H9 (cell line): ENCODE measurements at regions not wholly inside any gene's neighbourhood (a gene's known extent, or its start where the extent isn't known, plus 50 kb on each side); places are given as distances from the start of the nearest gene placed in this dataset.

Experiments
- DNase-seq: peaks from one replicate; pipeline ENCODE4 v3.0.0-alpha.2; 2017
- H2AFZ ChIP-seq: one replicate; pipeline ENCODE4 v1.6.1; 2013; ENCODE audit warnings: mild to moderate bottlenecking, low read length, control low read depth, moderate library complexity
- H2AK5ac ChIP-seq: 2 replicates; pipeline ENCODE4 v1.6.1; 2013; ENCODE audit warnings: low read length, control low read depth, mixed read lengths; ENCODE audit not compliant: insufficient read length
- H2BK120ac ChIP-seq: one replicate; pipeline ENCODE4 v1.6.1; 2013; ENCODE audit warnings: low read depth, mild to moderate bottlenecking, low read length, control low read depth, inconsistent platforms; ENCODE audit not compliant: poor library complexity, severe bottlenecking
- H2BK12ac ChIP-seq: 2 replicates; pipeline ENCODE4 v1.6.1; 2013; ENCODE audit warnings: low read length, control low read depth, mixed read lengths, low read depth; ENCODE audit not compliant: insufficient read length
- H2BK15ac ChIP-seq: 2 replicates; pipeline ENCODE4 v1.6.1; 2013; ENCODE audit warnings: low read depth, low read length, control low read depth
- H2BK20ac ChIP-seq: one replicate; pipeline ENCODE4 v1.6.1; 2013; ENCODE audit warnings: low read depth, mild to moderate bottlenecking, low read length, control low read depth, inconsistent platforms; ENCODE audit not compliant: poor library complexity, severe bottlenecking
- H2BK5ac ChIP-seq: 2 replicates; pipeline ENCODE4 v1.6.1; 2013; ENCODE audit warnings: low read length, control low read depth, mixed read lengths; ENCODE audit not compliant: insufficient read length
- H3K14ac ChIP-seq: 2 replicates; pipeline ENCODE4 v1.6.1; 2013; ENCODE audit warnings: low read length, control low read depth; ENCODE audit not compliant: insufficient read depth
- H3K18ac ChIP-seq: 2 replicates; pipeline ENCODE4 v1.6.1; 2013; ENCODE audit warnings: low read depth, mild to moderate bottlenecking, mixed read lengths, low read length, control low read depth; ENCODE audit not compliant: insufficient read length
- H3K23ac ChIP-seq: 2 replicates; pipeline ENCODE4 v1.6.1; 2013; ENCODE audit warnings: low read length, control low read depth, mixed read lengths, low read depth; ENCODE audit not compliant: insufficient read length
- H3K23me2 ChIP-seq: 2 replicates; pipeline ENCODE4 v1.6.1; 2013; ENCODE audit warnings: low read depth, mild to moderate bottlenecking, mixed read lengths, low read length, control low read depth; ENCODE audit not compliant: insufficient read length, poor library complexity, severe bottlenecking
- H3K27ac ChIP-seq: 2 replicates; pipeline ENCODE4 v1.5.1; 2013; ENCODE audit warnings: low read length, control low read depth, mixed read lengths, low read depth; ENCODE audit not compliant: insufficient read length
- H3K27me3 ChIP-seq: 2 replicates; pipeline ENCODE4 v1.6.1; 2013; ENCODE audit warnings: low read length, control low read depth, inconsistent platforms; ENCODE audit not compliant: insufficient read depth
- H3K4ac ChIP-seq: 2 replicates; pipeline ENCODE4 v1.6.1; 2013; ENCODE audit warnings: low read depth, mild to moderate bottlenecking, control low read depth, inconsistent platforms, low read length, moderate library complexity
- H3K4me1 ChIP-seq: 2 replicates; pipeline ENCODE4 v1.6.1; 2013; ENCODE audit warnings: low read length, control low read depth, inconsistent platforms; ENCODE audit not compliant: insufficient read depth
- H3K4me2 ChIP-seq: 2 replicates; pipeline ENCODE4 v1.6.1; 2013; ENCODE audit warnings: low read length, control low read depth, mixed read lengths; ENCODE audit not compliant: insufficient read length, insufficient read depth
- H3K56ac ChIP-seq: 2 replicates; pipeline ENCODE4 v1.6.1; 2013; ENCODE audit warnings: low read depth, mild to moderate bottlenecking, mixed read lengths, low read length, control low read depth; ENCODE audit not compliant: insufficient read length
- H3K79me1 ChIP-seq: 2 replicates; pipeline ENCODE4 v1.6.1; 2013; ENCODE audit warnings: low read depth, mild to moderate bottlenecking, moderate library complexity, low read length, control low read depth, inconsistent platforms; ENCODE audit not compliant: insufficient read depth, poor library complexity, severe bottlenecking
- H3K79me2 ChIP-seq: 2 replicates; pipeline ENCODE4 v1.6.1; 2013; ENCODE audit warnings: low read length, control low read depth, inconsistent platforms; ENCODE audit not compliant: insufficient read depth
- H3K9ac ChIP-seq: 2 replicates; pipeline ENCODE4 v1.6.1; 2013; ENCODE audit warnings: low read length, control low read depth, mixed read lengths; ENCODE audit not compliant: insufficient read length; ENCODE audit errors: extremely low read depth
- H3K9me3 ChIP-seq: one replicate; pipeline ENCODE4 v1.6.1; 2013; ENCODE audit warnings: low read depth, low read length, inconsistent platforms; ENCODE audit not compliant: control insufficient read depth
- H3T11ph ChIP-seq: one replicate; pipeline ENCODE4 v1.6.1; 2013; ENCODE audit warnings: mild to moderate bottlenecking, low read length, control low read depth, inconsistent platforms
- H4K20me1 ChIP-seq: one replicate; pipeline ENCODE4 v1.6.1; 2013; ENCODE audit not compliant: control insufficient read depth, insufficient read length, insufficient read depth
- H4K5ac ChIP-seq: 2 replicates; pipeline ENCODE4 v1.6.1; 2013; ENCODE audit warnings: low read depth, mild to moderate bottlenecking, mixed read lengths, low read length, control low read depth; ENCODE audit not compliant: insufficient read length
- H4K8ac ChIP-seq: replicated peaks from 2 replicates; pipeline ENCODE4 v1.6.1; 2013; ENCODE audit warnings: low read length, control low read depth, mixed read lengths, low read depth; ENCODE audit not compliant: insufficient read length
- H4K91ac ChIP-seq: 2 replicates; pipeline ENCODE4 v1.6.1; 2013; ENCODE audit warnings: low read depth, mild to moderate bottlenecking, moderate library complexity, mixed read lengths, low read length, control low read depth; ENCODE audit not compliant: insufficient read length
- H3K27ac Mint-ChIP-seq, 3 experiments: 2 replicates in 2 of 3; 3 replicates in 1 of 3; pipeline ENCODE4 v1.8.0; 2020 to 2021; ENCODE audit warnings: mixed read lengths in 3 of 3, mild to moderate bottlenecking in 1 of 3, moderate library complexity in 1 of 3
- H3K27me3 Mint-ChIP-seq: 2 replicates; pipeline ENCODE4 v1.8.0; 2021; ENCODE audit warnings: low read depth, mild to moderate bottlenecking, moderate library complexity, mixed read lengths
- H3K36me3 Mint-ChIP-seq, 3 experiments: 2 replicates in 2 of 3; 3 replicates in 1 of 3; pipeline ENCODE4 v1.8.0; 2020 to 2021; ENCODE audit warnings: low read depth in 3 of 3, mixed read lengths in 3 of 3; ENCODE audit not compliant: insufficient read depth in 1 of 3
- H3K4me1 Mint-ChIP-seq, 2 experiments: 2 replicates each; pipeline ENCODE4 v1.8.0; 2020; ENCODE audit warnings: mixed read lengths in 2 of 2
- H3K4me3 Mint-ChIP-seq, 2 experiments: 2 replicates in 1 of 2; 3 replicates in 1 of 2; pipeline ENCODE4 v1.8.0; 2020 to 2021; ENCODE audit warnings: mild to moderate bottlenecking in 2 of 2, mixed read lengths in 2 of 2, moderate library complexity in 1 of 2
- H3K9me3 Mint-ChIP-seq, 2 experiments: 2 replicates in 1 of 2; 3 replicates in 1 of 2; pipeline ENCODE4 v1.8.0; 2020; ENCODE audit warnings: mild to moderate bottlenecking in 2 of 2, mixed read lengths in 2 of 2, moderate library complexity in 1 of 2
- WGBS: extraction: QIAGEN DNeasy Blood & Tissue Kit; methylation state at CpG from one replicate; pipeline ENCODE4 v1.1.7; 2013; ENCODE audit warnings: missing lambda C conversion rate, low lambda C conversion rate, mixed read lengths; ENCODE audit not compliant: insufficient read length; ENCODE audit errors: extremely low coverage; 5-methylcytosine and 5-hydroxymethylcytosine counted together
- TF ChIP-seq, protein P1 (sequence below): fragments of 200-600 bp; sonication (generic); conservative IDR thresholded peaks from 3 replicates; pipeline ENCODE4 v1.8.0; 2021; ENCODE audit warnings: antibody characterized with exemption, mild to moderate bottlenecking

DNA sequence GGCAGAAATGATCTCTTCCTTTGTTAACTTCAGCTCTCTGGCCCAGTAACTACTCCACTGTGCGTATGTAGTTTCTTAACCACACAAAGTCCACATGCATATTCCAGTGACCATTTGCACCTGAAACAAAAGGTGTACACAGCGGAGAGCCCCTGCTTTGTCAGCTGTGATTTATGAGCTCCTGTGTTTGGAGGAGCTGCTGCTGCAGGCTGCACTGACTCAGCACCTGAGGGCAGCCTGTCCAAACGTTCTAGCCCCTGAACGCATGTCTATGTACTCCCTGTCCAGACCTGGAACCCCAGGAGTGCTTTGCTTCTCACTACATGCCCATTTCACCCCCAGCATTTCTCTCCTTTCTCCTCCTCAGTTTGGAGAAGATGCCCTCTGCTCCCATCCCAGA lies 216.1 kb downstream of the ABCC12 start:
- Mint-ChIP-seq H3K4me1 (peaks cover 0 to 2% of the 10 kb centered on the region in 2 experiments; a peak in 2 of 4 replicates), H3K27ac (peak overlapping the region in 1 of 3 experiments; percentile 52; a peak in 1 of 7 replicates), H3K36me3 (0 out of 7 replicates have a peak, but pooled peaks cover 0 to 2% (median 0%) of the 10 kb centered on the region in 3 experiments), H3K9me3 (no peaks in the 10 kb centered on the region; a peak in 1 of 5 replicates), H3K4me3 (no peak overlapping the region), H3K27me3 (peaks cover 5% of the 10 kb centered on the region)
- no peak overlapping the region for H3K4ac ChIP-seq
- H4K5ac ChIP-seq, result no peak overlapping the region
- H3K4me1 ChIP-seq, result no peaks in the 10 kb centered on the region
- no peak overlapping the region for H3K9ac ChIP-seq
- H2BK20ac ChIP-seq, result no peak overlapping the region
- no peak for DNase-seq
- H2BK120ac ChIP-seq, result no peak overlapping the region
- no peak overlapping the region for H3K18ac ChIP-seq
- no peak overlapping the region for H4K8ac ChIP-seq
- no peaks in the 10 kb centered on the region for H3K79me1 ChIP-seq
- H4K91ac ChIP-seq, result no peak overlapping the region
- no peak overlapping the region for H3K23ac ChIP-seq
- H2BK12ac ChIP-seq, result no peak overlapping the region
- no peak overlapping the region for H2BK15ac ChIP-seq
- no peak overlapping the region for H3T11ph ChIP-seq
- no peaks in the 10 kb centered on the region for H3K27me3 ChIP-seq
- H2AK5ac ChIP-seq, result no peak overlapping the region
- H2AFZ ChIP-seq, result no peak overlapping the region
- no CpG with 5 or more reads among the region's 4 CpGs for WGBS
- H3K27ac ChIP-seq, result no peak overlapping the region
- TF ChIP-seq, protein P1, sequence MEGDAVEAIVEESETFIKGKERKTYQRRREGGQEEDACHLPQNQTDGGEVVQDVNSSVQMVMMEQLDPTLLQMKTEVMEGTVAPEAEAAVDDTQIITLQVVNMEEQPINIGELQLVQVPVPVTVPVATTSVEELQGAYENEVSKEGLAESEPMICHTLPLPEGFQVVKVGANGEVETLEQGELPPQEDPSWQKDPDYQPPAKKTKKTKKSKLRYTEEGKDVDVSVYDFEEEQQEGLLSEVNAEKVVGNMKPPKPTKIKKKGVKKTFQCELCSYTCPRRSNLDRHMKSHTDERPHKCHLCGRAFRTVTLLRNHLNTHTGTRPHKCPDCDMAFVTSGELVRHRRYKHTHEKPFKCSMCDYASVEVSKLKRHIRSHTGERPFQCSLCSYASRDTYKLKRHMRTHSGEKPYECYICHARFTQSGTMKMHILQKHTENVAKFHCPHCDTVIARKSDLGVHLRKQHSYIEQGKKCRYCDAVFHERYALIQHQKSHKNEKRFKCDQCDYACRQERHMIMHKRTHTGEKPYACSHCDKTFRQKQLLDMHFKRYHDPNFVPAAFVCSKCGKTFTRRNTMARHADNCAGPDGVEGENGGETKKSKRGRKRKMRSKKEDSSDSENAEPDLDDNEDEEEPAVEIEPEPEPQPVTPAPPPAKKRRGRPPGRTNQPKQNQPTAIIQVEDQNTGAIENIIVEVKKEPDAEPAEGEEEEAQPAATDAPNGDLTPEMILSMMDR, result no peak
- no peaks in the 10 kb centered on the region for H3K9me3 ChIP-seq
- H3K79me2 ChIP-seq, result no peaks in the 10 kb centered on the region
- H4K20me1 ChIP-seq, result no peaks in the 10 kb centered on the region
- H2BK5ac ChIP-seq, result no peak overlapping the region
- H3K23me2 ChIP-seq, result no peaks in the 10 kb centered on the region
- no peak overlapping the region for H3K14ac ChIP-seq
- H3K56ac ChIP-seq, result no peak overlapping the region
- H3K4me2 ChIP-seq, result no peak overlapping the region
